HCT116 (cell line): ENCODE measurements at regions not wholly inside any gene's neighbourhood (a gene's known extent, or its start where the extent isn't known, plus 50 kb on each side); places are given as distances from the start of the nearest gene placed in this dataset.

Experiments
- ATAC-seq: fragments of 200-7000 bp; cut with Tn5 transposase; 2 replicates; pipeline ENCODE4 v1.9.1; 2020; ENCODE audit warnings: mild to moderate bottlenecking, moderate library complexity
- BruUV-seq: library from RNA; stranded (reverse); fragments of 400-500 nt; replicated peaks from 2 replicates; lab custom pipeline; 2021; lab: Mats Ljungman, UMichigan
- CTCF ChIA-PET: fragments of 300-600 bp; sonication (Branson Sonifier 250); formaldehyde crosslinking; loops from one replicate; lab custom pipeline; 2021; ENCODE audit warnings: antibody characterized with exemption; lab: Charles Lee
- POLR2A ChIA-PET: fragments of 300-600, 350-600 bp; sonication (Branson Sonifier 250); formaldehyde crosslinking; loops from one replicate; lab custom pipeline; 2021; ENCODE audit warnings: antibody characterized with exemption; lab: Charles Lee
- RAD21 ChIA-PET, 2 experiments: fragments of 300-600 bp; sonication (Branson Sonifier 250); formaldehyde crosslinking; loops; one replicate each; lab custom pipeline; 2023; ENCODE audit warnings: low total read pairs in 2 of 2; ENCODE audit not compliant: uncharacterized antibody in 2 of 2, unreplicated experiment in 2 of 2, low non-redundant PET in 1 of 2; lab: Charles Lee
- DNase-seq: peaks from one replicate; pipeline ENCODE4 v3.0.0-alpha.2; 2010; ENCODE audit warnings: low read depth, low spot score
- H2AFZ ChIP-seq: fragments of 200-600 bp; shearing (Covaris generic), sonication (generic); 2 replicates; pipeline ENCODE4 v1.6.1; 2017; ENCODE audit warnings: low read depth, mixed run types, mixed read lengths, antibody characterized with exemption, low read length; ENCODE audit not compliant: poor library complexity, severe bottlenecking
- H3K27ac ChIP-seq: 2 replicates; pipeline ENCODE4 v1.5.1; 2012; ENCODE audit warnings: low read depth, low read length
- H3K27me3 ChIP-seq: fragments of 200-600 bp; sonication (generic); 2 replicates; pipeline ENCODE4 v1.6.1; 2016; ENCODE audit warnings: mixed run types, low read length, mixed read lengths; ENCODE audit not compliant: insufficient read depth
- H3K36me3 ChIP-seq, 2 experiments: fragments of 200-500 bp in 1 of 2; fragments of 200-600 bp in 1 of 2; sonication (Bioruptor generic) in 1 of 2; sonication (generic) in 1 of 2; 2 replicates each; pipeline versions ENCODE4 v1.5.1 to v1.6.1; 2014 to 2016; ENCODE audit warnings: low read length in 2 of 2, inconsistent platforms in 1 of 2, mixed read lengths in 1 of 2, mixed run types in 1 of 2; ENCODE audit not compliant: insufficient read depth in 2 of 2, control insufficient read depth in 1 of 2
- H3K4me1 ChIP-seq, 2 experiments: fragments of 200-600 bp in 1 of 2; sonication (generic) in 1 of 2; 2 replicates each; pipeline versions ENCODE4 v1.5.1 to v1.6.1; 2012 to 2017; ENCODE audit warnings: low read length in 2 of 2, inconsistent platforms in 1 of 2, mild to moderate bottlenecking in 1 of 2, mixed read lengths in 1 of 2, mixed run types in 1 of 2, moderate library complexity in 1 of 2; ENCODE audit not compliant: insufficient read depth in 2 of 2, control insufficient read depth in 1 of 2
- H3K4me2 ChIP-seq: fragments of 200-600 bp; sonication (generic); 2 replicates; pipeline ENCODE4 v1.6.1; 2017; ENCODE audit warnings: mixed run types, low read length, mixed read lengths
- H3K4me3 ChIP-seq, 2 experiments: fragments of 200-600 bp in 1 of 2; sonication (generic) in 1 of 2; replicated peaks in 1 of 2; 2 replicates each; pipeline ENCODE4 v1.5.1; 2011 to 2016; ENCODE audit warnings: low read length in 2 of 2, control low read depth in 1 of 2, low read depth in 1 of 2, mild to moderate bottlenecking in 1 of 2, mixed read lengths in 1 of 2, mixed run types in 1 of 2
- H3K79me2 ChIP-seq: fragments of 200-600 bp; sonication (generic); 2 replicates; pipeline ENCODE4 v1.6.1; 2017; ENCODE audit warnings: mild to moderate bottlenecking, mixed run types, low read length, moderate library complexity, mixed read lengths; ENCODE audit not compliant: insufficient read depth
- H3K9ac ChIP-seq: fragments of 200-600 bp; sonication (generic); 2 replicates; pipeline ENCODE4 v1.6.1; 2016; ENCODE audit warnings: low read length, mixed read lengths
- H3K9me2 ChIP-seq: fragments of 200-600 bp; sonication (generic), shearing (Covaris generic); 2 replicates; pipeline ENCODE4 v1.6.1; 2017; ENCODE audit warnings: mixed run types, mild to moderate bottlenecking, moderate library complexity; ENCODE audit not compliant: insufficient read depth
- H3K9me3 ChIP-seq, 2 experiments: fragments of 200-500 bp in 1 of 2; fragments of 200-600 bp in 1 of 2; sonication (Bioruptor generic) in 1 of 2; sonication (generic) in 1 of 2; 2 replicates each; pipeline ENCODE4 v1.6.1; 2014 to 2017; ENCODE audit warnings: low read length in 2 of 2, mixed read lengths in 2 of 2, inconsistent platforms in 1 of 2, low read depth in 1 of 2, mild to moderate bottlenecking in 1 of 2, mixed run types in 1 of 2, moderate library complexity in 1 of 2; ENCODE audit not compliant: control insufficient read depth in 1 of 2, insufficient read depth in 1 of 2
- H4K20me1 ChIP-seq: fragments of 200-600 bp; sonication (generic), shearing (Covaris generic); 2 replicates; pipeline ENCODE4 v1.6.1; 2017; ENCODE audit warnings: mixed run types, mild to moderate bottlenecking, moderate library complexity; ENCODE audit not compliant: insufficient read depth
- ATF3 ChIP-seq: IDR thresholded peaks from 2 replicates; pipeline ENCODE4 v1.6.1; 2012
- CBX3 ChIP-seq: IDR thresholded peaks from 2 replicates; pipeline ENCODE4 v1.6.1; 2012; ENCODE audit warnings: low read depth
- CTCF ChIP-seq, 3 experiments: fragments of 200-600 bp in 1 of 3; sonication (generic) in 1 of 3; IDR thresholded peaks in 2 of 3; conservative IDR thresholded peaks in 1 of 3; 2 replicates each; pipeline ENCODE4 v1.5.1; 2012 to 2017; ENCODE audit warnings: low read depth in 2 of 3, low read length in 2 of 3, antibody characterized with exemption in 1 of 3, borderline replicate concordance in 1 of 3, control low read depth in 1 of 3, mild to moderate bottlenecking in 1 of 3, mixed read lengths in 1 of 3, mixed run types in 1 of 3, moderate library complexity in 1 of 3; ENCODE audit not compliant: insufficient read depth in 1 of 3
- EZH2phosphoT487 ChIP-seq: fragments of 200-600 bp; IDR thresholded peaks from 2 replicates; pipeline ENCODE4 v1.6.1; 2018; ENCODE audit warnings: antibody characterized with exemption, borderline replicate concordance
- FOSL1 ChIP-seq: IDR thresholded peaks from 2 replicates; pipeline ENCODE4 v1.6.1; 2012; ENCODE audit warnings: low read depth
- JUND ChIP-seq: IDR thresholded peaks from 2 replicates; pipeline ENCODE4 v1.6.1; 2012
- MAX ChIP-seq: IDR thresholded peaks from 2 replicates; pipeline ENCODE4 v1.6.1; 2012
- POLR2A ChIP-seq: IDR thresholded peaks from 2 replicates; pipeline ENCODE4 v1.7.0; 2011; ENCODE audit warnings: borderline replicate concordance; ENCODE audit not compliant: insufficient read depth, insufficient read length; ENCODE audit errors: extremely low read depth
- POLR2AphosphoS5 ChIP-seq: IDR thresholded peaks from 2 replicates; pipeline ENCODE4 v1.6.1; 2011; ENCODE audit warnings: mild to moderate bottlenecking, low read depth, low read length, moderate library complexity
- RAD21 ChIP-seq: IDR thresholded peaks from 2 replicates; pipeline ENCODE4 v1.6.1; 2012; ENCODE audit warnings: low read depth, mild to moderate bottlenecking
- REST ChIP-seq: IDR thresholded peaks from 2 replicates; pipeline ENCODE4 v1.6.1; 2012; ENCODE audit warnings: low read depth
- SP1 ChIP-seq: IDR thresholded peaks from 2 replicates; pipeline ENCODE4 v1.6.1; 2012; ENCODE audit warnings: low read depth
- SRF ChIP-seq: IDR thresholded peaks from 2 replicates; pipeline ENCODE4 v1.6.1; 2012; ENCODE audit warnings: low read depth
- TCF7L2 ChIP-seq: IDR thresholded peaks from 2 replicates; pipeline ENCODE4 v1.7.0; 2011; ENCODE audit warnings: borderline replicate concordance, inconsistent platforms; ENCODE audit not compliant: insufficient read depth, insufficient read length; ENCODE audit errors: extremely low read depth
- YY1 ChIP-seq: IDR thresholded peaks from 2 replicates; pipeline ENCODE4 v1.6.1; 2011; ENCODE audit warnings: low read length, low read depth, moderate library complexity, mild to moderate bottlenecking; ENCODE audit not compliant: insufficient replicate concordance; ENCODE audit errors: extremely low read depth
- ZBTB33 ChIP-seq: IDR thresholded peaks from 2 replicates; pipeline ENCODE4 v1.6.1; 2011; ENCODE audit warnings: mild to moderate bottlenecking, low read length, moderate library complexity; ENCODE audit not compliant: insufficient replicate concordance; ENCODE audit errors: extremely low read depth
- ZFX ChIP-seq: fragments of 450-650 bp; IDR thresholded peaks from 2 replicates; pipeline ENCODE4 v1.6.1; 2017
- ZNF274 ChIP-seq: fragments of 200-500 bp; sonication (Bioruptor generic); IDR thresholded peaks from 2 replicates; pipeline ENCODE4 v1.6.1; 2014; ENCODE audit warnings: mild to moderate bottlenecking, low read depth, low read length, inconsistent platforms
- intact Hi-C: fragments of 100-400 bp; cut with micrococcal nuclease; formaldehyde crosslinking; loops from 2 replicates; pipeline ENCODE4 v1.10.0; 2022

GRCh38 chr9:11992866-11993265 lies 700.3 kb upstream of the TYRP1 start:
- no peaks in the 10 kb centered on the region for H3K4me1 ChIP-seq
- no peak for ATAC-seq
- peaks cover 0 to 3% of the 10 kb centered on the region in 2 experiments; a peak in 2 of 4 replicates for H3K9me3 ChIP-seq
- DNase-seq = no peak
- POLR2A ChIA-PET = no interaction called here
- no peaks in the 10 kb centered on the region for H3K9me2 ChIP-seq
- no peak overlapping the region for H3K4me2 ChIP-seq
- H3K9ac ChIP-seq = no peak overlapping the region
- H4K20me1 ChIP-seq = no peaks in the 10 kb centered on the region
- H3K36me3 ChIP-seq = no peaks in the 10 kb centered on the region
- RAD21 ChIA-PET = no interaction called here
- TF ChIP-seq ZFX = no peak
- no peak for TF ChIP-seq POLR2AphosphoS5
- TF ChIP-seq ZNF274 = no peak
- no peak for TF ChIP-seq SP1
- no peak for TF ChIP-seq MAX
- TF ChIP-seq JUND = no peak
- no peak for TF ChIP-seq ZBTB33
- no peak for TF ChIP-seq RAD21
- TF ChIP-seq REST = no peak
- no peak for TF ChIP-seq ATF3
- TF ChIP-seq YY1 = no peak
- no peak for TF ChIP-seq EZH2phosphoT487
- TF ChIP-seq CTCF (IDR thresholded peaks at IDR 0.05 in 2 of 3, conservative IDR thresholded peaks at IDR 0.05 in 1 of 3; ENCODE audit: borderline replicate concordance in 1 of 3, insufficient read depth in 1 of 3, low read depth in 2 of 3, low read length in 2 of 3) = no peak
- no peak for TF ChIP-seq TCF7L2
- no peak for TF ChIP-seq POLR2A
- no peak for TF ChIP-seq SRF
- TF ChIP-seq CBX3 = no peak
- no peak for TF ChIP-seq FOSL1
- TF ChIP-seq, all 23 proteins: peak for 0
- Histone ChIP-seq H2AFZ (no peak overlapping the region), H3K27me3 (no peaks in the 10 kb centered on the region), H3K79me2 (no peaks in the 10 kb centered on the region), H3K4me3 (no peak overlapping the region), H3K27ac (no peak overlapping the region)
- CTCF ChIA-PET = no interaction called here
- BruUV-seq = no TSS peak
- intact Hi-C loops = no loop called here
